ENCODE measurements at regions not wholly inside any gene's neighbourhood (a gene's known extent, or its start where the extent isn't known, plus 50 kb on each side); places are given as distances from the start of the nearest gene placed in this dataset.

- H3K36me3 Mint-ChIP-seq: peaks cover 13% of the 10 kb centered on the region
- no peak overlapping the region for H3K27ac Mint-ChIP-seq
- no peaks in the 10 kb centered on the region for H3K4me1 Mint-ChIP-seq
- peaks cover 8% of the 10 kb centered on the region; the same call in 1 of the 2 replicates for H3K27me3 Mint-ChIP-seq (ENCODE audit: low read depth)
- no peak for DNase-seq (ENCODE audit: low spot score)
- no peak for TF ChIP-seq GTF2I (CRISPR knock-in tag; conservative IDR thresholded peaks at IDR 0.05)
- TF ChIP-seq KAT7 (CRISPR knock-in tag; IDR thresholded peaks at IDR 0.05; ENCODE audit: borderline replicate concordance): no peak
- no peak for TF ChIP-seq ZBTB21 (CRISPR knock-in tag; IDR thresholded peaks at IDR 0.05; ENCODE audit: borderline replicate concordance)
- TF ChIP-seq FOXP1 (CRISPR knock-in tag; IDR thresholded peaks at IDR 0.05; ENCODE audit: borderline replicate concordance): no peak
- no peak for TF ChIP-seq ETV6 (CRISPR knock-in tag; IDR thresholded peaks at IDR 0.05)
- TF ChIP-seq ZNF121 (CRISPR knock-in tag; IDR thresholded peaks at IDR 0.05): no peak
- TF ChIP-seq ZNF512 (CRISPR knock-in tag; IDR thresholded peaks at IDR 0.05; ENCODE audit: borderline replicate concordance): no peak
- no peak for TF ChIP-seq TEAD1 (CRISPR knock-in tag; IDR thresholded peaks at IDR 0.05)
- no peak for TF ChIP-seq PRDM15 (CRISPR knock-in tag; IDR thresholded peaks at IDR 0.05)
- no peak for TF ChIP-seq NFATC4 (CRISPR knock-in tag; IDR thresholded peaks at IDR 0.05)
- TF ChIP-seq NR1H2 (CRISPR knock-in tag; IDR thresholded peaks at IDR 0.05): no peak
- TF ChIP-seq ZMAT4 (CRISPR knock-in tag; IDR thresholded peaks at IDR 0.05): no peak
- TF ChIP-seq CTCF (IDR thresholded peaks at IDR 0.05): no peak
- no peak for TF ChIP-seq FOXJ3 (CRISPR knock-in tag; IDR thresholded peaks at IDR 0.05; ENCODE audit: borderline replicate concordance)
- TF ChIP-seq TP53 (CRISPR knock-in tag; IDR thresholded peaks at IDR 0.05): no peak
- TF ChIP-seq ELF4 (CRISPR knock-in tag; IDR thresholded peaks at IDR 0.05; ENCODE audit: low read depth): no peak
- TF ChIP-seq RELA (CRISPR knock-in tag; IDR thresholded peaks at IDR 0.05; ENCODE audit: borderline replicate concordance): no peak
- TF ChIP-seq HMGA2 (CRISPR knock-in tag; IDR thresholded peaks at IDR 0.05): no peak
- no peak overlapping the region for H3K4me3 Mint-ChIP-seq
- ATAC-seq: no peak
- ChIA-PET CTCF (no interaction called here), POLR2A (no interaction called here)
- peaks cover 32% of the 10 kb centered on the region for H3K9me3 Mint-ChIP-seq
Measured at GRCh38 chr16:16817196-16817595, 438.3 kb downstream of the NPIPA7 start.

GRCh38 chr16:16821261-16821660, 442.3 kb downstream of the NPIPA7 start:
- H3K4me3 Mint-ChIP-seq: no peak overlapping the region
- H3K4me1 Mint-ChIP-seq: no peaks in the 10 kb centered on the region
- H3K27ac Mint-ChIP-seq: no peak overlapping the region
- POLR2A ChIA-PET: no interaction called here
- peaks cover 13% of the 10 kb centered on the region for H3K36me3 Mint-ChIP-seq
- DNase-seq (ENCODE audit: low spot score) (no peak), ATAC-seq (no peak)
- no peak for TF ChIP-seq NFYB (CRISPR knock-in tag; conservative IDR thresholded peaks at IDR 0.05; ENCODE audit: low read depth)
- no peak for TF ChIP-seq ZBTB21 (CRISPR knock-in tag; IDR thresholded peaks at IDR 0.05; ENCODE audit: borderline replicate concordance)
- no peak for TF ChIP-seq E2F5 (CRISPR knock-in tag; IDR thresholded peaks at IDR 0.05)
- CTCF ChIA-PET: no interaction called here
- peaks cover 44% of the 10 kb centered on the region for H3K9me3 Mint-ChIP-seq
- peaks cover 7% of the 10 kb centered on the region; the same call in 1 of the 2 replicates for H3K27me3 Mint-ChIP-seq (ENCODE audit: low read depth)

All from WTC11 (cell line).